WTC11 (cell line): ENCODE measurements at regions not wholly inside any gene's neighbourhood (a gene's known extent, or its start where the extent isn't known, plus 50 kb on each side); places are given as distances from the start of the nearest gene placed in this dataset.

Source experiments
- ATAC-seq: fragments of 200-7000 bp; cut with Tn5 transposase; 2 replicates; pipeline ENCODE4 v1.10.0; 2021; ENCODE audit warnings: mild to moderate bottlenecking, moderate library complexity
- CTCF ChIA-PET: fragments of 300-600 bp; sonication (Branson Sonifier 250); formaldehyde crosslinking; loops from one replicate; lab custom pipeline; 2021; ENCODE audit warnings: antibody characterized with exemption; lab: Charles Lee
- POLR2A ChIA-PET: fragments of 350-600 bp; sonication (Branson Sonifier 250); formaldehyde crosslinking; loops from one replicate; lab custom pipeline; 2021; ENCODE audit warnings: antibody characterized with exemption; lab: Charles Lee
- DNase-seq: peaks from one replicate; pipeline ENCODE4 v3.0.0; 2021; ENCODE audit warnings: low spot score
- H3K27ac Mint-ChIP-seq: 2 replicates; pipeline ENCODE4 v1.8.0; 2021; ENCODE audit warnings: mixed read lengths
- H3K27me3 Mint-ChIP-seq: 2 replicates; pipeline ENCODE4 v1.8.0; 2021; ENCODE audit warnings: low read depth, mild to moderate bottlenecking, moderate library complexity, mixed read lengths
- H3K36me3 Mint-ChIP-seq: 2 replicates; pipeline ENCODE4 v1.8.0; 2021; ENCODE audit warnings: mixed read lengths
- H3K4me1 Mint-ChIP-seq: 2 replicates; pipeline ENCODE4 v1.8.0; 2022; ENCODE audit warnings: mixed read lengths
- H3K4me3 Mint-ChIP-seq: 2 replicates; pipeline ENCODE4 v1.8.0; 2021; ENCODE audit warnings: mild to moderate bottlenecking, moderate library complexity, mixed read lengths
- H3K9me3 Mint-ChIP-seq: 2 replicates; pipeline ENCODE4 v1.8.0; 2021; ENCODE audit warnings: mixed read lengths
- ARID4B ChIP-seq: sonication (generic); formaldehyde crosslinking; IDR thresholded peaks from 2 replicates; pipeline ENCODE4 v1.8.0; 2023; ENCODE audit warnings: missing genetic modification reagents, mild to moderate bottlenecking, borderline replicate concordance
- ETV6 ChIP-seq: sonication (generic); formaldehyde crosslinking; IDR thresholded peaks from 2 replicates; pipeline ENCODE4 v1.8.1; 2022; ENCODE audit warnings: mild to moderate bottlenecking, missing genetic modification reagents
- IRF1 ChIP-seq: sonication (generic); formaldehyde crosslinking; IDR thresholded peaks from 2 replicates; pipeline ENCODE4 v1.8.0; 2023; ENCODE audit warnings: missing genetic modification reagents
- IRF2 ChIP-seq: sonication (generic); formaldehyde crosslinking; IDR thresholded peaks from 2 replicates; pipeline ENCODE4 v1.8.0; 2022; ENCODE audit warnings: low read depth, missing genetic modification reagents, borderline replicate concordance
- PREB ChIP-seq: sonication (generic); formaldehyde crosslinking; IDR thresholded peaks from 2 replicates; pipeline ENCODE4 v1.8.1; 2022; ENCODE audit warnings: mild to moderate bottlenecking, missing genetic modification reagents, moderate library complexity, borderline replicate concordance
- TCF7 ChIP-seq: sonication (generic); formaldehyde crosslinking; IDR thresholded peaks from 2 replicates; pipeline ENCODE4 v1.8.0; 2022; ENCODE audit warnings: mild to moderate bottlenecking, low read depth, missing genetic modification reagents, moderate library complexity
- ZNF219 ChIP-seq: sonication (generic); formaldehyde crosslinking; IDR thresholded peaks from 2 replicates; pipeline ENCODE4 v1.8.0; 2023; ENCODE audit warnings: missing genetic modification reagents, mild to moderate bottlenecking, borderline replicate concordance
- ZNF263 ChIP-seq: sonication (generic); formaldehyde crosslinking; IDR thresholded peaks from 2 replicates; pipeline ENCODE4 v1.8.1; 2022; ENCODE audit warnings: low read depth, mild to moderate bottlenecking, moderate library complexity, missing genetic modification reagents
- ZNF281 ChIP-seq: sonication (generic); formaldehyde crosslinking; IDR thresholded peaks from 2 replicates; pipeline ENCODE4 v1.8.0; 2023; ENCODE audit warnings: mild to moderate bottlenecking, missing genetic modification reagents
- ZNF416 ChIP-seq: fragments of 250-450 bp; sonication (Bioruptor Pico); IDR thresholded peaks from 2 replicates; pipeline ENCODE4 v1.9.0; 2021; ENCODE audit warnings: mild to moderate bottlenecking, inconsistent platforms
- TF ChIP-seq, protein P1 (sequence below): sonication (generic); formaldehyde crosslinking; IDR thresholded peaks from 2 replicates; pipeline ENCODE4 v1.8.0; 2022; ENCODE audit warnings: mild to moderate bottlenecking, missing genetic modification reagents
- TF ChIP-seq, protein P2 (sequence below): sonication (generic); formaldehyde crosslinking; IDR thresholded peaks from 2 replicates; pipeline ENCODE4 v1.8.1; 2023; ENCODE audit warnings: mild to moderate bottlenecking, missing genetic modification reagents, borderline replicate concordance

DNA sequence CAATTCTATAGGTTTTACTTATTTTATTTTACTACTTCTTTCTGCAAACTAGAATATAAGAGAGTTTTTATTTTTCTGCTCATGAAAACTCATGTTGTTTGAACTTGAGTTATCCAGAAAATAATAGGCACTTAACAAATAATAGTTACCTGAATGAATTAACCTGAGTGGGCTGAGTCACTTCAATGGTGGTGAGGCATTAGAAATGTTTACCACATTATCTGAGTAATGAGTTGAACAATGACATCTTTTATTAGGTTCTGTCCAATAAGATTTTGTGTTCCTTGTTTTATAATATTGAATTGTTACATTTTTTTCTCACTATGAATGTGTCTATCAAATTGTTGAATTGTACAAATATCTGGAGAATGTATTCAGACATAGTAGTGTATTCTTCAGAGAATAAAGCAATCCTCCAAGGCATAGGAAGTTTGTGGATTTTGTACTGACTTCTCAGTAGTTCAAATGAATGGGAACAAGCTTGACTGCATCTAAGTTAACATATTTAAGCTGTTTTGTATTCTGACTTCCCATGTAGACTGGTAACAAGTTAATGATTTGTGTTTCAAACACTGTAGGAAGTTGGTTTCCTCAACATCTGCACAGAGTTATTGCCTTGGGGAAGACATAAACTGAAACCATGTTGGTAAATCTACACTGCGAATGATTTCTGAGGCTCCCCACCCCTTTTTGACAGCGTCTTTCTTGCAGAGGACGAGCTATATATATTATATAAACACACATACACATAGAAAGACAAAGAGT is 1808.9 kb upstream of the TENM3 start:
- Mint-ChIP-seq H3K27me3 (no peaks in the 10 kb centered on the region), H3K4me1 (peaks cover 8% of the 10 kb centered on the region), H3K27ac (no peak overlapping the region), H3K4me3 (no peak overlapping the region), H3K36me3 (no peaks in the 10 kb centered on the region), H3K9me3 (no peaks in the 10 kb centered on the region)
- no peak for DNase-seq
- TF ChIP-seq, protein P1, sequence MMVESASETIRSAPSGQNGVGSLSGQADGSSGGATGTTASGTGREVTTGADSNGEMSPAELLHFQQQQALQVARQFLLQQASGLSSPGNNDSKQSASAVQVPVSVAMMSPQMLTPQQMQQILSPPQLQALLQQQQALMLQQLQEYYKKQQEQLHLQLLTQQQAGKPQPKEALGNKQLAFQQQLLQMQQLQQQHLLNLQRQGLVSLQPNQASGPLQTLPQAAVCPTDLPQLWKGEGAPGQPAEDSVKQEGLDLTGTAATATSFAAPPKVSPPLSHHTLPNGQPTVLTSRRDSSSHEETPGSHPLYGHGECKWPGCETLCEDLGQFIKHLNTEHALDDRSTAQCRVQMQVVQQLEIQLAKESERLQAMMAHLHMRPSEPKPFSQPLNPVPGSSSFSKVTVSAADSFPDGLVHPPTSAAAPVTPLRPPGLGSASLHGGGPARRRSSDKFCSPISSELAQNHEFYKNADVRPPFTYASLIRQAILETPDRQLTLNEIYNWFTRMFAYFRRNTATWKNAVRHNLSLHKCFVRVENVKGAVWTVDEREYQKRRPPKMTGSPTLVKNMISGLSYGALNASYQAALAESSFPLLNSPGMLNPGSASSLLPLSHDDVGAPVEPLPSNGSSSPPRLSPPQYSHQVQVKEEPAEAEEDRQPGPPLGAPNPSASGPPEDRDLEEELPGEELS (CRISPR knock-in tag) = no peak
- TF ChIP-seq TCF7 (CRISPR knock-in tag) (no peak), ZNF219 (CRISPR knock-in tag) (no peak), ETV6 (CRISPR knock-in tag) (no peak), ZNF416 (no peak), IRF2 (no peak), ZNF263 (CRISPR knock-in tag) (no peak), IRF1 (CRISPR knock-in tag) (no peak), ZNF281 (CRISPR knock-in tag) (no peak), ARID4B (CRISPR knock-in tag) (no peak), PREB (CRISPR knock-in tag) (no peak)
- TF ChIP-seq, protein P2, sequence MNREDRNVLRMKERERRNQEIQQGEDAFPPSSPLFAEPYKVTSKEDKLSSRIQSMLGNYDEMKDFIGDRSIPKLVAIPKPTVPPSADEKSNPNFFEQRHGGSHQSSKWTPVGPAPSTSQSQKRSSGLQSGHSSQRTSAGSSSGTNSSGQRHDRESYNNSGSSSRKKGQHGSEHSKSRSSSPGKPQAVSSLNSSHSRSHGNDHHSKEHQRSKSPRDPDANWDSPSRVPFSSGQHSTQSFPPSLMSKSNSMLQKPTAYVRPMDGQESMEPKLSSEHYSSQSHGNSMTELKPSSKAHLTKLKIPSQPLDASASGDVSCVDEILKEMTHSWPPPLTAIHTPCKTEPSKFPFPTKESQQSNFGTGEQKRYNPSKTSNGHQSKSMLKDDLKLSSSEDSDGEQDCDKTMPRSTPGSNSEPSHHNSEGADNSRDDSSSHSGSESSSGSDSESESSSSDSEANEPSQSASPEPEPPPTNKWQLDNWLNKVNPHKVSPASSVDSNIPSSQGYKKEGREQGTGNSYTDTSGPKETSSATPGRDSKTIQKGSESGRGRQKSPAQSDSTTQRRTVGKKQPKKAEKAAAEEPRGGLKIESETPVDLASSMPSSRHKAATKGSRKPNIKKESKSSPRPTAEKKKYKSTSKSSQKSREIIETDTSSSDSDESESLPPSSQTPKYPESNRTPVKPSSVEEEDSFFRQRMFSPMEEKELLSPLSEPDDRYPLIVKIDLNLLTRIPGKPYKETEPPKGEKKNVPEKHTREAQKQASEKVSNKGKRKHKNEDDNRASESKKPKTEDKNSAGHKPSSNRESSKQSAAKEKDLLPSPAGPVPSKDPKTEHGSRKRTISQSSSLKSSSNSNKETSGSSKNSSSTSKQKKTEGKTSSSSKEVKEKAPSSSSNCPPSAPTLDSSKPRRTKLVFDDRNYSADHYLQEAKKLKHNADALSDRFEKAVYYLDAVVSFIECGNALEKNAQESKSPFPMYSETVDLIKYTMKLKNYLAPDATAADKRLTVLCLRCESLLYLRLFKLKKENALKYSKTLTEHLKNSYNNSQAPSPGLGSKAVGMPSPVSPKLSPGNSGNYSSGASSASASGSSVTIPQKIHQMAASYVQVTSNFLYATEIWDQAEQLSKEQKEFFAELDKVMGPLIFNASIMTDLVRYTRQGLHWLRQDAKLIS = no peak
- ChIA-PET CTCF (no interaction called here), POLR2A (no interaction called here)
- no peak for ATAC-seq
